Smooth muscle cell (in vitro differentiated cells): ENCODE measurements at regions not wholly inside any gene's neighbourhood (a gene's known extent, or its start where the extent isn't known, plus 50 kb on each side); places are given as distances from the start of the nearest gene placed in this dataset.

Experiments used
- DNase-seq: peaks from one replicate; lab custom pipeline; 2025; ENCODE audit not compliant: unreplicated experiment; lab: John Stamatoyannopoulos, UW
- H2AFZ ChIP-seq: fragments of 200-600 bp; sonication (generic); 2 replicates; pipeline ENCODE4 v1.6.0; 2016; ENCODE audit warnings: antibody characterized with exemption, low read depth, mild to moderate bottlenecking
- H3F3A ChIP-seq: fragments of 200-600 bp; sonication (generic); 2 replicates; pipeline ENCODE4 v1.6.0; 2017; ENCODE audit warnings: antibody characterized with exemption, low read depth
- H3K27ac ChIP-seq: fragments of 200-600 bp; sonication (generic); 2 replicates; pipeline ENCODE4 v1.5.1; 2016; ENCODE audit warnings: low read depth, mild to moderate bottlenecking
- H3K27me3 ChIP-seq: fragments of 200-600 bp; sonication (generic); 2 replicates; pipeline ENCODE4 v1.6.1; 2016; ENCODE audit warnings: low read depth, mild to moderate bottlenecking
- H3K36me3 ChIP-seq: fragments of 200-600 bp; sonication (generic); 2 replicates; pipeline ENCODE4 v1.5.1; 2016; ENCODE audit warnings: low read depth
- H3K4me1 ChIP-seq: fragments of 200-600 bp; sonication (generic); 2 replicates; pipeline ENCODE4 v1.5.1; 2016; ENCODE audit warnings: low read depth
- H3K4me2 ChIP-seq: fragments of 200-600 bp; sonication (generic); 2 replicates; pipeline ENCODE4 v1.6.0; 2016; ENCODE audit warnings: mild to moderate bottlenecking
- H3K4me3 ChIP-seq: fragments of 200-600 bp; sonication (generic); 2 replicates; pipeline ENCODE4 v1.5.1; 2016; ENCODE audit warnings: mild to moderate bottlenecking
- H3K79me2 ChIP-seq: fragments of 200-600 bp; sonication (generic); 2 replicates; pipeline ENCODE4 v1.6.0; 2016; ENCODE audit warnings: low read depth, mild to moderate bottlenecking
- H3K9ac ChIP-seq: fragments of 200-600 bp; sonication (generic); 2 replicates; pipeline ENCODE4 v1.6.0; 2016; ENCODE audit warnings: low read depth
- H3K9me3 ChIP-seq: fragments of 200-600 bp; sonication (generic); replicated peaks from 2 replicates; pipeline ENCODE4 v1.5.1; 2016; ENCODE audit warnings: low read depth
- H4K20me1 ChIP-seq: fragments of 200-600 bp; sonication (generic); 2 replicates; pipeline ENCODE4 v1.6.0; 2016; ENCODE audit warnings: low read depth
- WGBS: methylation state at CpG from one replicate; pipeline ENCODE4 v1.1.7; 2016; ENCODE audit warnings: low lambda C conversion rate; 5-methylcytosine and 5-hydroxymethylcytosine counted together
- TF ChIP-seq, protein P1 (sequence below): fragments of 200-600 bp; sonication (generic); IDR thresholded peaks from 2 replicates; pipeline ENCODE4 v1.5.1; 2017; ENCODE audit warnings: borderline replicate concordance, mild to moderate bottlenecking, antibody characterized with exemption; ENCODE audit not compliant: insufficient read depth, poor library complexity, severe bottlenecking

DNA sequence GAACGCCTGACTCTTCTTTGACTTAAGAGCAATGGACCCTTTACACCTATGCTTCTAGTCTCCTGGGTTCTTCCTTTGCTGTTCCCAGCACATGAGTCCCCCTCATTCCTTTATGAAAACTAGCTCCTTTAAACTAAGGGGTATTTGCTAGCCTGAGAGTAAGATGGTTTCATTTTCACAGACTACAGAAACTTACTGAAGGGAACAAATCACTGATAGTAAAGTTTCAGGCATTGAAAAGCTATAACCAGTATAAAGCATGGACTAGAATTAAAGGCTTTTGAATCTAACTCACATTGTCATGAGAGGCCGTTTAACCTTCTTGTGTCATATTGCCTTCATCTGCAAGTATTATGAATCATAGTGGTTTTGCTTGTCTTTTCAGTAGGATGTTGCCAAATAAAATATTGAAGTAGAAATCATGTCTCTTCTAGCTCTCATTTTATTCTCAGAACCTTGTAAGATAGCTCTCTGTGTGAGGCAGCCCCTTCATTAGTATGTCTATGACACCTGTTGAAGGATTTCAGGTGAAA, 765.9 kb downstream of the NR2F2 start:
- no peak overlapping the region for H3K27ac ChIP-seq
- no peaks in the 10 kb centered on the region for H3K9me3 ChIP-seq
- H4K20me1 ChIP-seq, result no peaks in the 10 kb centered on the region
- WGBS, result 43% methylated on average over 2 of the region's 2 CpGs
- DNase-seq, result no peak
- no peaks in the 10 kb centered on the region for H3F3A ChIP-seq
- TF ChIP-seq, protein P1, sequence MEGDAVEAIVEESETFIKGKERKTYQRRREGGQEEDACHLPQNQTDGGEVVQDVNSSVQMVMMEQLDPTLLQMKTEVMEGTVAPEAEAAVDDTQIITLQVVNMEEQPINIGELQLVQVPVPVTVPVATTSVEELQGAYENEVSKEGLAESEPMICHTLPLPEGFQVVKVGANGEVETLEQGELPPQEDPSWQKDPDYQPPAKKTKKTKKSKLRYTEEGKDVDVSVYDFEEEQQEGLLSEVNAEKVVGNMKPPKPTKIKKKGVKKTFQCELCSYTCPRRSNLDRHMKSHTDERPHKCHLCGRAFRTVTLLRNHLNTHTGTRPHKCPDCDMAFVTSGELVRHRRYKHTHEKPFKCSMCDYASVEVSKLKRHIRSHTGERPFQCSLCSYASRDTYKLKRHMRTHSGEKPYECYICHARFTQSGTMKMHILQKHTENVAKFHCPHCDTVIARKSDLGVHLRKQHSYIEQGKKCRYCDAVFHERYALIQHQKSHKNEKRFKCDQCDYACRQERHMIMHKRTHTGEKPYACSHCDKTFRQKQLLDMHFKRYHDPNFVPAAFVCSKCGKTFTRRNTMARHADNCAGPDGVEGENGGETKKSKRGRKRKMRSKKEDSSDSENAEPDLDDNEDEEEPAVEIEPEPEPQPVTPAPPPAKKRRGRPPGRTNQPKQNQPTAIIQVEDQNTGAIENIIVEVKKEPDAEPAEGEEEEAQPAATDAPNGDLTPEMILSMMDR, result no peak
- no peaks in the 10 kb centered on the region for H3K36me3 ChIP-seq
- H3K27me3 ChIP-seq, result peaks cover 18% of the 10 kb centered on the region
- no peak overlapping the region for H3K4me3 ChIP-seq
- H3K4me1 ChIP-seq, result no peaks in the 10 kb centered on the region
- H3K9ac ChIP-seq, result no peak overlapping the region
- no peak overlapping the region for H3K4me2 ChIP-seq
- H3K79me2 ChIP-seq, result no peaks in the 10 kb centered on the region
- no peak overlapping the region for H2AFZ ChIP-seq

DNA sequence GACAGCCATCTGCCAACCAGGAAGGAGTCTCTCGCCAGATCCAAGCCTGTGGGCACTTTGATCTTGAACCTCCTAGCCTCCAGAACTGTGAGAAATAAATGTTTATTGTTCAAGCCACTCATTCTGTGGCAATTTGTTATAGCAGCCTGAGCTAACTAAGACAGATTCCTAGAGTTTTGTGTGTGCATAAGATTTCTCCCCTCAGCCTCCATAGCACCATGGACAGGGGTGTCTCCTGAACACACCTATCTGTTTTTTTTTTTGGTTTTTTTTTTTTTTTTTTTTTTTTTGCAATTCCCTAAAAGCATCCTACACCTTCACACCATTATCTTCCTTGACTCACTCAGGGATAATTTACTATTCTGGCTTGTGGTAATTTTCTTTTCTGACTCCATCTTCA, 768.5 kb downstream of the NR2F2 start:
- no peaks in the 10 kb centered on the region for H3K4me1 ChIP-seq
- H3K4me3 ChIP-seq, result no peak overlapping the region
- H3K27ac ChIP-seq, result no peak overlapping the region
- H3K9me3 ChIP-seq, result no peaks in the 10 kb centered on the region
- H4K20me1 ChIP-seq, result no peaks in the 10 kb centered on the region
- H2AFZ ChIP-seq, result no peak overlapping the region
- TF ChIP-seq, protein P1, result no peak
- H3K9ac ChIP-seq, result no peak overlapping the region
- H3K4me2 ChIP-seq, result no peak overlapping the region
- no peaks in the 10 kb centered on the region for H3K79me2 ChIP-seq
- H3K27me3 ChIP-seq, result peaks cover 7% of the 10 kb centered on the region
- H3F3A ChIP-seq, result no peaks in the 10 kb centered on the region
- DNase-seq, result no peak
- no peaks in the 10 kb centered on the region for H3K36me3 ChIP-seq
- 84% methylated on average over 1 of the region's 1 CpG for WGBS

DNA sequence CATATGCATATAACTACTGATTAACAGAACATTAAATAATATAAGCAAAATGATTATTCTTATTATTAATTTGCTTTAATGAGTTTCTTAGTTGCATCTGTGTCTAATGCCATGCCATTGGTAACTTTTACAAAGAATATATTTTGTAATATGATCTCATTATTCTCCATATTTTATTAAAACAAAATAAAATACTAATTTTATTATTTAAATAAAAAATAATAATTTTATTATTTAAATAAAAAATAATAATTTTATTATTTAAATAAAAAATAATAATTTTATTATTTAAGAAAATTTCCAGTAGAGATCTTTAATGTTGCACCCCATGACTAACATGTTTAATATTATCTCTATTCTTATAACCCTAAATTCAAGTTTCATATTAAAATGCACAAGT, 771.1 kb downstream of the NR2F2 start:
- Histone ChIP-seq H3K4me1 (no peaks in the 10 kb centered on the region), H3K9ac (no peak overlapping the region), H2AFZ (no peak overlapping the region), H3K79me2 (no peaks in the 10 kb centered on the region), H3K9me3 (no peaks in the 10 kb centered on the region), H3F3A (no peaks in the 10 kb centered on the region), H3K27ac (no peak overlapping the region), H4K20me1 (no peaks in the 10 kb centered on the region), H3K36me3 (no peaks in the 10 kb centered on the region), H3K4me2 (no peak overlapping the region), H3K27me3 (no peaks in the 10 kb centered on the region), H3K4me3 (no peak overlapping the region)
- TF ChIP-seq, protein P1, result no peak
- no peak for DNase-seq
